HG02970 (cell line): ENCODE measurements at regions not wholly inside any gene's neighbourhood (a gene's known extent, or its start where the extent isn't known, plus 50 kb on each side); places are given as distances from the start of the nearest gene placed in this dataset.

ENCODE experiments used
- ATAC-seq: cut with Tn5 transposase; IDR thresholded peaks from one replicate; pipeline ENCODE4 v1.9.1; 2021; ENCODE audit warnings: mild to moderate bottlenecking, moderate library complexity, moderate number of reproducible peaks; ENCODE audit not compliant: unreplicated experiment, low FRiP score

DNA sequence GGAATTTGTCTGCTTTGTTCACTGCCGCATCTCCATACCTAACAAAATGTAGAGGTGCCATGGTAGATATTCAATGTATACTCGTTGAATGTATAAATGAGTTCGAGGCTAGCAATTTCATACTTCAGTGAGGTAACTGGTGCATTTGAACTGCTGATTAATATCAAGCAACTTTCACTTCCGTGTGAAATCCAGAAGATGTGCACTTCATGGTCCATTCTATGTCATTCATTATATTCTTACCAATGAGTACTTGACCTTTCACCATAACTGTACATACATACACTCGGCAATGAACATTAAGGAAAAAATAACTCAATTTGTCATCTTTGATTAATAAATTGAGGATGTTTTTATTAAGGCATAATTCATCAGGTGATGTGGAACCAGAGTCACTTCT is 598.5 kb downstream of the ZNF385D start:
- ATAC-seq = no peak

DNA sequence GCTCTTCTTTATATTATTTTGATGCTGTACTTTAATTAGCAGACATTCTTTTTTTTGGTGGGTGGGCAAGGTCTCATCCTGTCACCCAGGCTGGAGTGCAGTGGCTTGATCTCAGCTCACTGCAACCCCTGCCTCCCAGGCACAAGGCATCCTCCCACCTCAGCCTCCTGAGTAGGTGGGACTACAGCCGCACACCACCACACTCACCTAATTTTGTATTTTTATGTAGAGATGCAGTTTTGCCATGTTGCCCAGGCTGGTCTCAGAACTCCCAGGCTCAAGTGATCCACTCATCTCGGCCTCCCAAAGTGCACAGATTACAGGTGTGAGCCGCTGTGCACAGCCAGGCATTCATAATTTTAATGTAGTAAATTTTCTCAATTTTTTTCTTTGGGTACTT is 608.1 kb downstream of the ZNF385D start:
- ATAC-seq = no peak

DNA sequence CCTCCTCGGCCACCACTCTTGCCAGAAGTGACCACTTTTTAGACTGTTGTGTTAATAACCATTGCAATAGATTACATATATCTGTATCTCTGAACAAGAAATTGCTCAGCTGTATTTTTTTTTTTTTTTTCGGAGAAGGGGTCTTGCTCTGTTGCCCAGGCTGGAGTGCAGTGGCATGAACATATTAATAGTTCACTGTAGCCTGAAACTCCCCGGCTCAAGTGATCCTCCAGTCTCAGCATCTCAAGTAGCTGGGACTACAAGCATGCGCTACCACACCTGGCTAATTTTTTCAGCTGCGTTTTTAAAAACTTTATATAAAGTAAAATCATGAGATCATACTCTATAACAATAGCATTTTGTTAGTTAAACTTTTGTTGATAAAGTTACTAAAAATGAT is 609.0 kb downstream of the ZNF385D start:
- ATAC-seq = no peak

DNA sequence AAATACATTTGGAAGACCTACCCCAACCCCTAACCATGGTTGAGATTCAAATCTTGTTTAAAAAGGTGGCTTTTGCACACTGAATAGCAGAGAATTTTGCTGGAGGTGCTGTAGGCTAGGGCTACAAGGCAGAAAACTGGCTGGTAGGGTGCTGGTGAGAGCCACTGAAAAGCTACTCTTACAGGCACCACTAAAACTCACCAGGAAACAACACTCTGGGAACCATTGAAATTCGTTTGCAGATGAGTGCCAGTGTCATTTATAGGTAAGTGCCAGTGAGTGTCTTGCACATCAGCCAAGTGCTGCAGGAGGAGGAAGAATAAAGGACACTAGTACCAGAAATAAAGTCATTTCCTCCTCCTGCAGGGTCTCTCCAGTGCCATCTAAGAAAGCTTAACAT is 610.2 kb downstream of the ZNF385D start:
- ATAC-seq = no peak

DNA sequence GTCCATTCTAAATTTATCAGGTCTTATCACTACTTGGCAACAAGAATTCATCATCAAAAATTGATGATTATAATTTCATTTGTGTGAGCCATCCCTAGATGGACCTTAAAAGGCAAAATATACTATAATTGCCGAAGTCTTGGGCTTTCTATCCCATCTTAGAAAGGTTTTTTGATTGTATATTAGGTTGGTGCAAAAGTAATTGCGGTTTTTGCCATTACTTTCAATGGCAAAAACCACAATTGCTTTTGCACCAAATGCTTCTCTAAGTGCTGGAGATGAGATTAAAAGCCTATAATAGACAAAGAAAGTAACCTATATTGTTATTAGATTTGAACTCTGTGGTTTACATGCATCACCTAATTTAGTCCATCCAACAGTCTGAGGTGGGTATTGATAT is 612.9 kb downstream of the ZNF385D start:
- ATAC-seq = no peak

DNA sequence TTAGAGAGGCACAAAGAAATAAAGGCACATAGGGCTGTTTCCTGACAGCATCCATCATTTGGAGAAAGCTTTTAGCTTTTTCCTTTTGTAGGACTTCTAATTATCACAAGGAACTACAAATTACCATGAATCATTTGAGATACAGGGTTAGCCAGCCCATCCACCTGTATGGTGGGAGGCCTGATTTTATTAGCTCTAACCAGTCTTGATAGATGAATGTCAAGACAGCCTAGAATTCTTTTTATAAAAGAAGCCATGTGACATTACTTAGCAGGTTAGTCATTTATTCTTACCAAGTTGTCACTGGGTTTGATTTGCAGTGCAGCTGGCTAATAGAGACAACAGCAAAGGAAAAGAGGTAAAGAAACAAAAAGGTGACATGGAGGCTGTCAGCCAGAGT is 618.1 kb downstream of the ZNF385D start:
- ATAC-seq = no peak

DNA sequence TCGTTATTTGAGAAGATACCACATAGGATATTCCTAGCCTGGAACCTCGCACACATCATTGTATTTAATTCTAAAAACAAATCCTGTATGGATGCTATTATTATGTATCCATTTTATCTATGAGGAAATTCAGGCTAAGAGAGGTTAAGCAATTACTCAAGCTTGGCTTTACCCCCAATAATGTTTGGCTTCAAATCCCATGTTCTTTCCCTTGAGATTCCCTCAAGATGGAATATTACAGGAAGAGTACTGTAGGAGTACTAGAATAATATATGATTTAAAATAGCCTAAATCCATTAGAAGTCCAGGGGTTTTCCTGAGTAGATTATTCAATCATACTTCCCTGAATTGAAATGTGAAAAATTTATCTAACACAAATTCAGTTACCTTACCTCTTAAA is 630.2 kb downstream of the ZNF385D start:
- ATAC-seq = no peak

DNA sequence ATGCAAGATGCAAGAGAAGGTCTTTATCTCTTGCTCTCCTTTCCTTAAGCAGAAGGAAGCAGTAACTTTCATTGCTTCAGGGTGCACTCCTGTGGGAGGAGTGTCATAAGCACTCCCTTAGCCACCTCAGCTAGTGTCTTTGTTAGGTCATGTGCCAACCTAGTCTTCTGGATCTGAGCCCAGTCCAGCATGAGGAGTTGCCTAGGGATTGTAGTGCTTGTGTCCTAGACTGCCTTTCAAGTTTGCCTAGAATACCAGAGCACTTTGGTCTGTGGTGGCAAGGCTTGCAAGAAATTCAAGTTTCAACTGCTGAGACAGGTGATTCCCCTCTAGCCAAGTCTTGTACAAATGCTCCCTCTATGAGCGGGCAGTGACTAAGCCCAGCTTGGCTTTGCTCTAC is 633.6 kb downstream of the ZNF385D start:
- ATAC-seq = no peak

DNA sequence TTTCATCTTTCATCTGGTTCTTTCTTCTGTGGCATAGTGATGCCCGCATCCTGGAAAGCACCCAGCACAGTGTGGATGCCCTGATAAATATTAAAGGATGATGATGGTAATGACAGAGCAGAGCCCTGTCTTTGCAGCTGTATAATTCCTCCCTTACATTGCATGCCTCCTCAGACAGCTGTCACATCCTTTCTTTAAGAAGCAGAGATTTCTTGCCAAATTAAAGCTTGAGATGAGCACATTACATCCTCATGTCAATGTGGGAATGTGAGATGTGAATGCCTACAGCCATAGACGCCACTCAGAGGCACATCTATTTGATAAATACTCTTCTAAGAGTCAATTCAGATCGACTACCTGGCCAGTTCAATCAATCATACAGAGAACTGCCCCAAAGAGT is 642.0 kb downstream of the ZNF385D start:
- no peak for ATAC-seq

DNA sequence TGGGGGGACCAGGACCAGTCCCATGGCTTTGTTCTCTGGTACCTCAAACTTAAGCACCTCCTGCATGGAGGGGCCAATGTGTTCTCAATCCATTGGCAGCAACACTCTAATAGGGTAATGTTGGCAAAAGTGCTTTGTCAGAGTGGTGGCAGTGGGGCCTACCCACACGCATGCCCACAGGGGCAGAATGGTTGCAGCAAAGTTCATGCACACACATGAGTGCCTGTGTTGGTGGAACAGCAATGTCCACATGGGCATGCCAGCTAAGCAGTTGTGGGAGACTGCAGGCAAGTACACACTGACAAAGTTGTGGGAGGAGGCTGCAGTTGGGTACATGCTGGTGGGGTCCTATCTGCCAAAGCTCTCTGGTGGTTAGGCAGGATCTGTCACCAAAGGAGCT is 645.2 kb downstream of the ZNF385D start:
- ATAC-seq = no peak

DNA sequence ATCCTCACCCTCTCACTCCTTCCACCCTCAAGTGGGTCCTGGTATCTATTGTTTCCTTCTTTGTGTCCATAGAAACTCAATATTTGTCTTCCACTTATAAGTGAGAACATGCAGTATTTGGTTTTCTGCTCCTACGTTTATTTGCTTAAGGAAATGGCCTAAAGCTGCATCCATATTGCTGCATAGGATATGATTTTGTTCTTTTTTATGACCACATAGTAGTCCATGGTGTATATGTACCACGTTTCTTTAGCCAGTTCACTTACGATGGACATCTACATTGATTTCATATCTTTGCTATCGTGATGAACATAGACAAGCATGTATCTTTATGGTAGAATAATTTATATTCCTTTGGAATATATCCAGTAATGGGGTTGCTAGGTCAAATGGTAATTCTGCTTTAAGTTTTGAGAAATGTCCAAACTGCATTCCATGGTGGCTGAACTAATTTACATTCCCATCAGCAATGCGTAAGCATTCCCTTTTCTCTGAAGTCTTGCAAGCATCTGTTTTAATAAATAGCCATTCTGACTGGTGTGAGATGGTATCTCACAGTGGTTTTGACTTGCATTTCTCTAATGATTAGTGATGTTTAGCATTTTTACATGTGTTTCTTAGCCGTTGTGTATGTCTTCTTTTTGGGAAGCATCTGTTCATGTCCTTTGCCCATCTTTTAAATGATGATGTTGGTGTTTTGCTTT is 650.2 kb downstream of the ZNF385D start:
- no peak for ATAC-seq

DNA sequence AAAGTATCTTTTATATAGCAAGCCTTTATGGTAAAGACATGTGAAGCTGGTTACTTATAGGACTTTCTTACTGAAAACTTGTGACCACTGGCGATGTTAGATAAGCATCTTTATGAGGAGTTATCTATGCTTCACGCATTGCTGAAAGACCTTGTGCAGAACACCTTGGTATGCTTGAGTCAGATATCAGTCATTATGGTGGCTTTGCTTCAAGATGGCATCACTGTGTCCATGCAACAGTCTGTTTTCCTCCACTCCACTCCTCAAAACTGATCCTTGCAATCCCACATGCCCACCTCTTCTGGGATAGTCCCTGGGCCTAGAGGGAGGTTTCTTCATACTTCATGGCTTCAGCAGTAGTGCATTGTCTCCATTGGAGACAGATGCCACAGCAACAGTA is 656.3 kb downstream of the ZNF385D start:
- no peak for ATAC-seq

DNA sequence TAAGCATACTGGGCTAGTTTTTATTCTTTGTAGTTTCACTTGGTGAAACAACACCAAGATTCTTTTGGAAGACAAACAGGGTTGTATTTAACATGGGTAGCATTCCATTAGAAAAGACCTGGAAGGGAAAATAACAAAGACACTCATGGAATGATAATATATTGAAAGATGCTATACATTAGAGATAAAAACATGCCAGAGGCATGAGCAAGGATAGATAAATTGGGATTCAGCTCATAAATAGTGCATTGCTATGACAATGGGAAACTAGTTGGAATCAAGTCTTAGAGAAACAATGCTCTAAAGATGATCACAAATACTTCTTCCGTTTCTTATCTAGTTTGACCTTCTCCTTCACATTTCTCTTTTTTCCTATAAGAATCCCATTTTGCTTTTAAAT is 677.4 kb downstream of the ZNF385D start:
- ATAC-seq = no peak

DNA sequence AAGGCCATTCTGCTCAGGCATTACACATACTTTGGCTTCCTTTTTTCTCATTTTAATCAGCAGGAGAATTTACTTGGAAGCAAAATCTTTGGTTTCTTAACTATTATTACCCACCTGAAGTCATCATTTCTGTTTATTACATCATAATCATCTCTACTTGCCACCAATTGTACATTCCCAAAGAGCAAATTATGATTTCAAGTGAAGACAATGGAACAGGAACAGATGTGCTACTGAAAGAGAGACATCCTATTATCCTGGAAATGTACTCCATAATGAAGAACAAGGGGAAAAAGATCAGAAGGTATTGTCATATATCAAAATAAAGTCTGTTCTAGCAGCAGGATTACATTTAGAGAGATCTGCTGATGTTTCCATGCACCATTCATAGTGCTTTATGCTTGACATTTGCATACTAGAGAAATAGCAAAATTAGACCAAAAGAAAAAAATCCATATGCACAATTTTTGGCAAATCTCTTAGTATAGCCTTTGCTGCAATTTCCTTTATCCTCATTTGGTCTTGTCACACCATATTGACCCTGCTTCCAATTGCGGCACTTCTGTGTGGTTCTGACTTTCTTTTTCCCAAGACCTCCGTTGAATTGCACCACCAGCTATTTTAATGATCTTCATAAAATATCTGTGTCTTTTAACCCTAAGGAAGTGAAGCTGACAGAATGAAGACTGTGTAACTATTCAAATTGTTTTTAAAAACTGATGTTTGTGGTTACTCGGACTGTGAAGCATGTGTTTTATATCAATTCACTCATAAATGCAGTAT is 683.8 kb downstream of the ZNF385D start:
- no peak for ATAC-seq

DNA sequence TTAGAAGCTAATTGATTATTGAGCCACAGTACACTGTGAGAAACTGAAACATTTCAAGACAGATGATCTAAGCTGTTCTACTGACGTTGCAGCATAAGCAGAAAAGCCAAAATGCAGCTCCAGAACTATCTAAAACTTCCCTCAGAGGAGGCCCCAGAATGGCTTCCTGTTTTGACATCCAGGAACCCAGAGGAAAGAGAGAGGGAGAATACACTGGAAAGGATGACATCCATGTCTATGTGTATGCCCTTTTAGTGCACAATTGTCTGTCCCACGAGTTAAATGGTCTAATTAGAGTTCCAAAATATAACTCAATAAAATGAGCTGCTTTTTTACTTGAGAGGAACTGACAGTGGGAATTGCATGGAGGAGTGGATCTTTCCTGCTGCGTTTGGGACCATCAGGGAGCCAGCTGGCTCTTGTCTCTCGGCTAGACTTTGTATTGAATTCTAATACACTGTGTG is 688.1 kb downstream of the ZNF385D start:
- ATAC-seq = no peak

DNA sequence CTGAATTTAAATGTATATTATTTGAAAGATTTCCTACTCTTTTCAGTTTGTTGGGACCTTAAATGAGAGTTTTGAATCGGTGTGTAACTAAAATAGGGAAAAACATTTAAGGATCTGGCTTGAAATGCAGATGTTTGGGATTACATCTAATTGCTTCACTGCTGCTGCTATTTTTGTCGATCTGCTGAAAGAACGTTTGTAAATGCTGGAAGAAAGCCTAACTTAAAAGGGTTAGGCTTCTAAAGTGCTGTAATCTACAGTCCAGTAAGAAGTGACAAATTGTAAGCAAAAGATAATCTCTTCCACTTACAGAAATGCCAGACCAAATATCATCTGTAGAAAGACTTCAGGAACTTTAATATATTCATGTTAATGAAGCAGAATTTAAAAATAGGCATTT is 691.6 kb downstream of the ZNF385D start:
- no peak for ATAC-seq

DNA sequence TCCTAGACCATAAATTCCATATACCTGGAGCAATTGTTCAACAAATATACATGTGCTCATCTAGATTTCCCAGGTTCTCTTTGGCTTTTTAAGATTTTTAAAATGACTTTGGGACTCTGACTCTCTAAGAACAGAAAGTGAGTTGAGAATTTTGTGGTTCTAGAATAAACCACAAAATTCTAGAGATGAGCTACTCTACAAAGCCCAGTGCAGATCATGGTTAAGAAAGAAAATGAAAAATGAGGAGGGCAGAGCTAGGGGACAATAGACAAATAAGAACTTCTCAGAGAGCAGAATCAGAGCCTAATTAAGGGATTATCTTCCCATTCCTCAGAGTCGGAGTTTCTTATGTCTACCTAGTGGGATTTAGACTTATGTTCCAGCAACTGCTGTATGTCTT is 694.7 kb downstream of the ZNF385D start:
- no peak for ATAC-seq

DNA sequence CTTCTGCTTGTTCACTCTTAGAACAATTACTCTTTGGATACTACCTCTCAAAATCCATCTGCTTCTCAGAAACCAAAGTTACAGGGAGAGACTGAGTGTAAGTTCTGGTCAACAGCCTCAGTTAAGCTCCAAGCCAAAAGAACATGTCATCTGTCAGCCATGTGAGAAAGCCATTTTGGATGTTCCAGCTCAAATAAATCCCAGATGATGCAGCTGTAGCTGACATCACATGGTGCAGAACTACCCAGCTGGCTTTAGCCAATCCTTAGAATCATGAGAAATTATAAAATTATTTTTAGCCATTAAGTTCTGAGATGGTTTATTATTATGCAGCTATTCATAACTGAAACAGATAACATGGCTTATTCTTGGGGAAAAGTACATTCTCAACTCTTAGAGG is 696.0 kb downstream of the ZNF385D start:
- no peak for ATAC-seq

DNA sequence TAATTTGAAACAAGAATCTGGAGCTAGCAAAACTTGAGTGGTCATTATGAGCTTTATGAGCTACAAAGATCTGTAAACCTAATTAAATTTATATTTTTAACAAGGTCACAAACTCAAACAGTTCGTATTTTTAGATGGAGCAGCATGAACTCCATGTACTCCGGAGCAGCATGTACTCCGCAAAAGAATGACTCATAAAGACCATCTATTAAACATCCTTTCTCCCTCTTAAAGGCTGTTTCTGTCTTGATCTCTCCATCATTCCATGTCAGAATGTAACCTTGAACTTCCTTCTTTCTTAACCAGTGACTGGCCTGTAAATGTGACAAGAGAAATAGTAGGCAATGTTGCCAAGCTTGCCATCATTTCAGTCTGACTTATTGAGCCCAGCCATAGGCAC is 696.9 kb downstream of the ZNF385D start:
- ATAC-seq = no peak

DNA sequence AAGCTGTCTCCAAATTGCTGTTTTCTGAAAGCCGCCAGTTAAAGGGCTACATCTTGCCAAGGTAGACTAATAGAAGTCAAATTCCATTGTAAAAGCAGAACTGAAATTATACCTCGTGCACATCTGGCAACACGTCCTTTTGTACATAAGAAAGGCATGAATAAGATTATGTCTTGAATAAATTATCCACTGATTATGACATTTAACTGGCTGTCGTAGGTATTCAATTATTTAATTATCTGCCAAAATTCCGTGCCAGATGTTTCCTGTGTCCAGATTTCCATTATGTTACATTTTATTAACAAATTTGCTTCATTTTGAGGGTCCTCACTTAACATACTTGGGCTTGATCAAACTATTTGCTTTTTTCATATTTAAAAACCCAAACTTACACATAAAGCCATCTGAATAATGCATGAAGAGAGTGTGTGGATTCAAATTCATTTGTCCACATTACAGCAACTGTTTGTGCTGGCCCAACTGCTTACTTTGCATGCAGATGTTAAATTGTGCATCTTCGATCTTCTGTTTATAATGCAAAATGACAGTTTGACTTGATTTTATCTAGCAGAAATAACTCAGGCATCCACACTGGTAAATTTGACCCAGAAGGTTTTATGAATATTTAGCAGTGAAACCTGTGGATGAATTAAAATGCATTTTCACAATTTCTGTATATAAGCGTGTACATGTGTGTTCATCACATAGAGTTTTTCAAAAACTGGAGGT is 701.5 kb downstream of the ZNF385D start:
- no peak for ATAC-seq

DNA sequence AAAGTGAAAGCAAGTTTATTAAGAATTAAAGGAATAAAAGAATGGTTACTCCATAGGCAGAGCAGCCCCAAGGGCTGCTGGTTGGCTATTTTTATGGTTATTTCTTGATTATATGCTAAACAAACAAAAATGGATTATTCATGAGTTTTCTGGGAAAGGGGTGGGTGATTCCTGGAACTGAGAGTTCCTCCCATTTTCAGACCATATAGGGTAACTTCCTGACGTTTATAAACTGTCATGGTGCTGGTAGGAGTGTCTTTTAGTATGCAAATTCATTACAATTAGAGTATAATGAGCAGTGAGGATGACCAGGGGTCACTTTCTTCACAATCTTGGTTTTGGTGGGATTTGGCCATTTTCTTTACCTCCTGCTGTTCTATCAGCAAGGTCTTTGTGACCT is 707.9 kb downstream of the ZNF385D start:
- ATAC-seq = no peak
